Choroid plexus epithelial cell (primary cell): ENCODE measurements at regions not wholly inside any gene's neighbourhood (a gene's known extent, or its start where the extent isn't known, plus 50 kb on each side); places are given as distances from the start of the nearest gene placed in this dataset.

Experiments used
- DNase-seq: peaks from one replicate; pipeline ENCODE4 v3.0.0-alpha.2; 2010; ENCODE audit warnings: low read depth
- H3K4me3 ChIP-seq: 2 replicates; pipeline ENCODE4 v1.5.1; 2011; ENCODE audit warnings: low read depth, mild to moderate bottlenecking, control low read depth, low read length, moderate library complexity
- TF ChIP-seq, protein P1 (sequence below): conservative IDR thresholded peaks from 2 replicates; pipeline ENCODE4 v1.5.1; 2011; ENCODE audit warnings: low read depth, mild to moderate bottlenecking, control low read depth, inconsistent platforms, low read length, moderate library complexity

GRCh38 chr3:194019398-194020165 lies 116.4 kb upstream of the HES1 start:
- no peak for DNase-seq
- TF ChIP-seq, protein P1, sequence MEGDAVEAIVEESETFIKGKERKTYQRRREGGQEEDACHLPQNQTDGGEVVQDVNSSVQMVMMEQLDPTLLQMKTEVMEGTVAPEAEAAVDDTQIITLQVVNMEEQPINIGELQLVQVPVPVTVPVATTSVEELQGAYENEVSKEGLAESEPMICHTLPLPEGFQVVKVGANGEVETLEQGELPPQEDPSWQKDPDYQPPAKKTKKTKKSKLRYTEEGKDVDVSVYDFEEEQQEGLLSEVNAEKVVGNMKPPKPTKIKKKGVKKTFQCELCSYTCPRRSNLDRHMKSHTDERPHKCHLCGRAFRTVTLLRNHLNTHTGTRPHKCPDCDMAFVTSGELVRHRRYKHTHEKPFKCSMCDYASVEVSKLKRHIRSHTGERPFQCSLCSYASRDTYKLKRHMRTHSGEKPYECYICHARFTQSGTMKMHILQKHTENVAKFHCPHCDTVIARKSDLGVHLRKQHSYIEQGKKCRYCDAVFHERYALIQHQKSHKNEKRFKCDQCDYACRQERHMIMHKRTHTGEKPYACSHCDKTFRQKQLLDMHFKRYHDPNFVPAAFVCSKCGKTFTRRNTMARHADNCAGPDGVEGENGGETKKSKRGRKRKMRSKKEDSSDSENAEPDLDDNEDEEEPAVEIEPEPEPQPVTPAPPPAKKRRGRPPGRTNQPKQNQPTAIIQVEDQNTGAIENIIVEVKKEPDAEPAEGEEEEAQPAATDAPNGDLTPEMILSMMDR: no peak
- no peak overlapping the region for H3K4me3 ChIP-seq

DNA sequence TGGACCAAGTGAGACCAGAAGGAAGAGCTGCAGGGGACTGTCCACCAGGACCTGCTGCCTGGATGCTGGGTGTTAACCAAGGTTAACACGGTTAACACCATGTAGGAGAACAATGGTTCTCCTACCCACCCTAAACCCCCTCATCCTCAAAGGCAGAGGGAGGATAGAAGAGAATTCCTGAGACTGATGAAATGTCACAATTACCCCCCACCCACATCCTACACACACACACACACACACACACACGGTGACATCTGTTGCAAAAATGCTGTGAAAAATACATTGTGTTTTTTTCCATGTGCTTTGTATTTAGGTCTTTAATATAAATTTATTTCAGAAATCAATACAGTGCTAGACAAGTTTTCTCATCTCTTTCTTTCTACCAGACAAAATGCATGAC lies 113.9 kb upstream of the HES1 start:
- TF ChIP-seq, protein P1: no peak
- DNase-seq: no peak
- H3K4me3 ChIP-seq: no peak overlapping the region

DNA sequence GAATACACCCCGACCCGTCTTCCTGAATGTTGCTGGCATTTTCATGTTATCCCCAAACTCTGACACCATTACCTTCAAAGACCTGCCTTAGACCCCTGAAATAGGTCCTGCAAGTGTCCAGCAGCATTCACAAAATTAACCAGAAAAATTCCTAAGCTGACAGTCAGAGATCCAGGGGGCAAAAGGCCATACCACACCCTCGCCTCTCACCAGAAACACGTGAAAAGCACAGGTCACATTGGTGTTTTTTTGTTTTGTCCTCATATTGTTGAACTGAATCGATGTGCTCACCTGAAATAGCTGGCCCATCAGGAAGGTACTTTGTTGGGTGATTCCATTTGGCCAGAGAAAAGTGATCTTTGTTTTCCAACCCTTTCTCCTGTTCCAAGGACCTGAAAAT lies 113.1 kb upstream of the HES1 start:
- no peak for DNase-seq
- H3K4me3 ChIP-seq: no peak overlapping the region
- TF ChIP-seq, protein P1: no peak

GRCh38 chr3:194023501-194024280 lies 112.3 kb upstream of the HES1 start:
- TF ChIP-seq, protein P1: no peak

DNA sequence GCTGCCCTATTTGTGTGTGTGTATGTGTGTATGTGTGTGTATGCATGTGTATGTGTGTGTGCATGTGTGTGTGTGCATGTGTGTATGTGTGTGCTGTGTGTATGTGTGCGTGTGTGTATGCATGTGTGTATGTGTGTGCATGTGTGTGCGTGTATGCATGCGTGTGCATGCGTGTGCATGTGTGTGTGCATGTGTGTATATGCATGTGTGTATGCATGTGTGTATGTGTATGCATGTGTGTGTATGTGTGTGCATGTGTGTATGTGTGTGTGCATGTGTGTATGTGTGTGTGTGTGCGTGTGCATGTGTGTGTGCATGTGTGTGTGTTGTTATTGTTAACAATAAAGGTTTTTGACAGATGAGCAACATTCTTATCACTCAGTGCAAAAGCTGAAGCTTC lies 110.8 kb upstream of the HES1 start:
- TF ChIP-seq, protein P1: no peak
- no peak for DNase-seq
- no peak overlapping the region for H3K4me3 ChIP-seq

More at GRCh38 chr3:194023501-194024280, 112.3 kb upstream of the HES1 start:
- DNase-seq: no peak
- no peak overlapping the region for H3K4me3 ChIP-seq

DNA sequence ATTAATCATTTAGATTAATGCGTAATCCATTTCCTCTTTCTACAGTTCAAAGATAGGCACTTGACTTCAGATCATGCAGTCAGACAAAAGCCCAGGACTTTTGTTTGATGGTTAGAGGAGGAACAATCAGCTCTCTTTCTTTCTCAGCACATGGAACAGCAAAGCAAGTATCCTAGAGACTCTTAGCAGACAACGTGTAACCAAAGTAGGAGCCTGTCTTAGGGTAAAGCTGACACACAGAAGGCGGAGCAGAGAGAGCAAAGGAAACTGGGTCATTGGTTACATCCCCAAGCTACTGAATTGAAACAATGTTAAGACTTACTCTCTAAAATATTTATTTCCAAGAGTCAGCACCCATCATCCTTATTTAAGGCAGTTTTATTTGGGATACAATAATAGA lies 110.0 kb upstream of the HES1 start:
- no peak overlapping the region for H3K4me3 ChIP-seq
- TF ChIP-seq, protein P1: no peak
- DNase-seq: no peak
